ENCODE measurements at regions not wholly inside any gene's neighbourhood (a gene's known extent, or its start where the extent isn't known, plus 50 kb on each side); places are given as distances from the start of the nearest gene placed in this dataset.

GRCh38 chr1:96508233-96508632 is 213.4 kb upstream of the PTBP2 start:
- Histone ChIP-seq H3K36me3 (ENCODE audit: low read length) (no peaks in the 10 kb centered on the region), H3K4me2 (ENCODE audit: low read depth, low read length, poor library complexity, severe bottlenecking) (no peak overlapping the region), H3K27ac (ENCODE audit: low read depth, low read length) (no peak overlapping the region), H3K9ac (ENCODE audit: low read length) (no peak overlapping the region), H3K79me2 (ENCODE audit: insufficient read depth, low read length) (no peaks in the 10 kb centered on the region), H3K4me3 (ENCODE audit: insufficient read depth, low read length, poor library complexity, severe bottlenecking) (no peak overlapping the region), H4K20me1 (ENCODE audit: low read depth, low read length) (no peaks in the 10 kb centered on the region), H2AFZ (ENCODE audit: low read depth, low read length, severe bottlenecking) (no peak overlapping the region), H3K9me2 (replicated peaks; ENCODE audit: insufficient read depth, low read length) (no peaks in the 10 kb centered on the region), H3K9me3 (ENCODE audit: insufficient read depth, low read length) (no peaks in the 10 kb centered on the region), H3F3A (ENCODE audit: insufficient read depth) (no peaks in the 10 kb centered on the region), H3K27me3 (ENCODE audit: low read length) (no peaks in the 10 kb centered on the region)
- no peak for TF ChIP-seq EZH2phosphoT487 (conservative IDR thresholded peaks at IDR 0.05; ENCODE audit: low read length)
- TF ChIP-seq, protein P1, sequence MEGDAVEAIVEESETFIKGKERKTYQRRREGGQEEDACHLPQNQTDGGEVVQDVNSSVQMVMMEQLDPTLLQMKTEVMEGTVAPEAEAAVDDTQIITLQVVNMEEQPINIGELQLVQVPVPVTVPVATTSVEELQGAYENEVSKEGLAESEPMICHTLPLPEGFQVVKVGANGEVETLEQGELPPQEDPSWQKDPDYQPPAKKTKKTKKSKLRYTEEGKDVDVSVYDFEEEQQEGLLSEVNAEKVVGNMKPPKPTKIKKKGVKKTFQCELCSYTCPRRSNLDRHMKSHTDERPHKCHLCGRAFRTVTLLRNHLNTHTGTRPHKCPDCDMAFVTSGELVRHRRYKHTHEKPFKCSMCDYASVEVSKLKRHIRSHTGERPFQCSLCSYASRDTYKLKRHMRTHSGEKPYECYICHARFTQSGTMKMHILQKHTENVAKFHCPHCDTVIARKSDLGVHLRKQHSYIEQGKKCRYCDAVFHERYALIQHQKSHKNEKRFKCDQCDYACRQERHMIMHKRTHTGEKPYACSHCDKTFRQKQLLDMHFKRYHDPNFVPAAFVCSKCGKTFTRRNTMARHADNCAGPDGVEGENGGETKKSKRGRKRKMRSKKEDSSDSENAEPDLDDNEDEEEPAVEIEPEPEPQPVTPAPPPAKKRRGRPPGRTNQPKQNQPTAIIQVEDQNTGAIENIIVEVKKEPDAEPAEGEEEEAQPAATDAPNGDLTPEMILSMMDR (IDR thresholded peaks at IDR 0.05; ENCODE audit: insufficient read depth, low read length, poor library complexity, severe bottlenecking) = no peak

DNA sequence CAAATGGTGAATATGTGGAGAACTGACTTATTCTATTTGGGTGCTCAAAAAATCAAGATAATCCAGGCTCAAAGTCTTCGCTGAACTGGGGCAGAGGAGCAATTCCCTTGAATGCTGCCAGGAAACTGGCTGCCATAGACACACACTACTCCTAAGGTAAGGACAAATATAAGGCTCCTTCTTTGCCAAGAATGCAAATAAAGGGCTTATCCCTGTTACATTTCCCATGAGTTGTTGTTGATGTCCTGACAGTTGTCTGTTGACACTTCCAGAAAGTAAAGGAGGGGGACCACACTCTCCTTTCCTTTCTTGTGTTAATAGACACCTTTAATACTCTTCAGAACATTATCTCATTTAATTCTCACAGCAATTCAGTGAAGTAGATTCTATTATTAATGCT is 212.2 kb upstream of the PTBP2 start:
- TF ChIP-seq, protein P1 (IDR thresholded peaks at IDR 0.05; ENCODE audit: insufficient read depth, low read length, poor library complexity, severe bottlenecking) = no peak

GRCh38 chr1:96509951-96510350 is 211.6 kb upstream of the PTBP2 start:
- no peaks in the 10 kb centered on the region for H3K79me2 ChIP-seq (ENCODE audit: insufficient read depth, low read length)
- no peak overlapping the region for H3K27ac ChIP-seq (ENCODE audit: low read depth, low read length)
- TF ChIP-seq, protein P1 (IDR thresholded peaks at IDR 0.05; ENCODE audit: insufficient read depth, low read length, poor library complexity, severe bottlenecking) = no peak
- no peak for TF ChIP-seq EZH2phosphoT487 (conservative IDR thresholded peaks at IDR 0.05; ENCODE audit: low read length)
- no peaks in the 10 kb centered on the region for H3K36me3 ChIP-seq (ENCODE audit: low read length)
- H3K9ac ChIP-seq (ENCODE audit: low read length) = no peak overlapping the region
- no peak overlapping the region for H3K4me2 ChIP-seq (ENCODE audit: low read depth, low read length, poor library complexity, severe bottlenecking)
- no peak overlapping the region for H2AFZ ChIP-seq (ENCODE audit: low read depth, low read length, severe bottlenecking)
- no peaks in the 10 kb centered on the region for H3F3A ChIP-seq (ENCODE audit: insufficient read depth)
- H3K4me3 ChIP-seq (ENCODE audit: insufficient read depth, low read length, poor library complexity, severe bottlenecking) = no peak overlapping the region
- H3K9me3 ChIP-seq (ENCODE audit: insufficient read depth, low read length) = no peaks in the 10 kb centered on the region
- H4K20me1 ChIP-seq (ENCODE audit: low read depth, low read length) = no peaks in the 10 kb centered on the region
- H3K27me3 ChIP-seq (ENCODE audit: low read length) = no peaks in the 10 kb centered on the region
- no peaks in the 10 kb centered on the region for H3K9me2 ChIP-seq (replicated peaks; ENCODE audit: insufficient read depth, low read length)

More for the DNA sequence above, 212.2 kb upstream of the PTBP2 start:
- Histone ChIP-seq H3K9ac (ENCODE audit: low read length) (no peak overlapping the region), H3K79me2 (ENCODE audit: insufficient read depth, low read length) (no peaks in the 10 kb centered on the region), H3K27me3 (ENCODE audit: low read length) (no peaks in the 10 kb centered on the region), H3K9me3 (ENCODE audit: insufficient read depth, low read length) (no peaks in the 10 kb centered on the region), H3K36me3 (ENCODE audit: low read length) (no peaks in the 10 kb centered on the region), H3K9me2 (replicated peaks; ENCODE audit: insufficient read depth, low read length) (no peaks in the 10 kb centered on the region), H2AFZ (ENCODE audit: low read depth, low read length, severe bottlenecking) (no peak overlapping the region), H3K4me2 (ENCODE audit: low read depth, low read length, poor library complexity, severe bottlenecking) (no peak overlapping the region), H3F3A (ENCODE audit: insufficient read depth) (no peaks in the 10 kb centered on the region), H3K27ac (ENCODE audit: low read depth, low read length) (no peak overlapping the region), H3K4me3 (ENCODE audit: insufficient read depth, low read length, poor library complexity, severe bottlenecking) (no peak overlapping the region), H4K20me1 (ENCODE audit: low read depth, low read length) (no peaks in the 10 kb centered on the region)

DNA sequence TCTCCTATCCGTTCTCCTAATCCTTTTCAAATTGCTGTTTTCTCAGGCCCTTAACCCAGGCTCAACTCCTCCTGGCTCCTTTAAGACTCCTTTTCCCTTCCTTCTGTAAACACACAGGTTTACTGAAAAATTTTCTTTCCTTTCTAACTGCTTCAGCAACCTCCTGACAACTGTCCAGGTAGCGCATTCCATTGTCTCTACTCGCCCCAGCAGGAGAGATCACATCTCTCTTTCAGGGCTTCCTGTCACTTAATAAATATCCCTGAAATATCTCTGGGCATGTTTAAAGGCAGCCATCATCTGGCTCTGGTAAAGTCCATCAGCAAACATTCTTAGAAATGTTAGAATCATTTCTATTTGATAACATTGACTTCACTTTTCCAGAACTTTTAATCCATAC is 211.2 kb upstream of the PTBP2 start:
- Histone ChIP-seq H4K20me1 (ENCODE audit: low read depth, low read length) (no peaks in the 10 kb centered on the region), H3K4me2 (ENCODE audit: low read depth, low read length, poor library complexity, severe bottlenecking) (no peak overlapping the region), H3K9ac (ENCODE audit: low read length) (no peak overlapping the region), H3K79me2 (ENCODE audit: insufficient read depth, low read length) (no peaks in the 10 kb centered on the region), H3F3A (ENCODE audit: insufficient read depth) (no peaks in the 10 kb centered on the region), H2AFZ (ENCODE audit: low read depth, low read length, severe bottlenecking) (no peak overlapping the region), H3K9me3 (ENCODE audit: insufficient read depth, low read length) (no peaks in the 10 kb centered on the region), H3K9me2 (replicated peaks; ENCODE audit: insufficient read depth, low read length) (no peaks in the 10 kb centered on the region), H3K4me3 (ENCODE audit: insufficient read depth, low read length, poor library complexity, severe bottlenecking) (no peak overlapping the region), H3K27ac (ENCODE audit: low read depth, low read length) (no peak overlapping the region), H3K36me3 (ENCODE audit: low read length) (no peaks in the 10 kb centered on the region), H3K27me3 (ENCODE audit: low read length) (no peaks in the 10 kb centered on the region)
- TF ChIP-seq, protein P1 (IDR thresholded peaks at IDR 0.05; ENCODE audit: insufficient read depth, low read length, poor library complexity, severe bottlenecking) = no peak
